H9 (cell line): ENCODE measurements at regions not wholly inside any gene's neighbourhood (a gene's known extent, or its start where the extent isn't known, plus 50 kb on each side); places are given as distances from the start of the nearest gene placed in this dataset.

Experiments used
- DNase-seq: peaks from one replicate; pipeline ENCODE4 v3.0.0-alpha.2; 2017
- H2AFZ ChIP-seq: one replicate; pipeline ENCODE4 v1.6.1; 2013; ENCODE audit warnings: mild to moderate bottlenecking, low read length, control low read depth, moderate library complexity
- H2AK5ac ChIP-seq: 2 replicates; pipeline ENCODE4 v1.6.1; 2013; ENCODE audit warnings: low read length, control low read depth, mixed read lengths; ENCODE audit not compliant: insufficient read length
- H2BK120ac ChIP-seq: one replicate; pipeline ENCODE4 v1.6.1; 2013; ENCODE audit warnings: low read depth, mild to moderate bottlenecking, low read length, control low read depth, inconsistent platforms; ENCODE audit not compliant: poor library complexity, severe bottlenecking
- H2BK12ac ChIP-seq: 2 replicates; pipeline ENCODE4 v1.6.1; 2013; ENCODE audit warnings: low read length, control low read depth, mixed read lengths, low read depth; ENCODE audit not compliant: insufficient read length
- H2BK15ac ChIP-seq: 2 replicates; pipeline ENCODE4 v1.6.1; 2013; ENCODE audit warnings: low read depth, low read length, control low read depth
- H2BK20ac ChIP-seq: one replicate; pipeline ENCODE4 v1.6.1; 2013; ENCODE audit warnings: low read depth, mild to moderate bottlenecking, low read length, control low read depth, inconsistent platforms; ENCODE audit not compliant: poor library complexity, severe bottlenecking
- H2BK5ac ChIP-seq: 2 replicates; pipeline ENCODE4 v1.6.1; 2013; ENCODE audit warnings: low read length, control low read depth, mixed read lengths; ENCODE audit not compliant: insufficient read length
- H3K14ac ChIP-seq: 2 replicates; pipeline ENCODE4 v1.6.1; 2013; ENCODE audit warnings: low read length, control low read depth; ENCODE audit not compliant: insufficient read depth
- H3K18ac ChIP-seq: 2 replicates; pipeline ENCODE4 v1.6.1; 2013; ENCODE audit warnings: low read depth, mild to moderate bottlenecking, mixed read lengths, low read length, control low read depth; ENCODE audit not compliant: insufficient read length
- H3K23ac ChIP-seq: 2 replicates; pipeline ENCODE4 v1.6.1; 2013; ENCODE audit warnings: low read length, control low read depth, mixed read lengths, low read depth; ENCODE audit not compliant: insufficient read length
- H3K23me2 ChIP-seq: 2 replicates; pipeline ENCODE4 v1.6.1; 2013; ENCODE audit warnings: low read depth, mild to moderate bottlenecking, mixed read lengths, low read length, control low read depth; ENCODE audit not compliant: insufficient read length, poor library complexity, severe bottlenecking
- H3K27ac ChIP-seq: 2 replicates; pipeline ENCODE4 v1.5.1; 2013; ENCODE audit warnings: low read length, control low read depth, mixed read lengths, low read depth; ENCODE audit not compliant: insufficient read length
- H3K27me3 ChIP-seq: 2 replicates; pipeline ENCODE4 v1.6.1; 2013; ENCODE audit warnings: low read length, control low read depth, inconsistent platforms; ENCODE audit not compliant: insufficient read depth
- H3K4ac ChIP-seq: 2 replicates; pipeline ENCODE4 v1.6.1; 2013; ENCODE audit warnings: low read depth, mild to moderate bottlenecking, control low read depth, inconsistent platforms, low read length, moderate library complexity
- H3K4me1 ChIP-seq: 2 replicates; pipeline ENCODE4 v1.6.1; 2013; ENCODE audit warnings: low read length, control low read depth, inconsistent platforms; ENCODE audit not compliant: insufficient read depth
- H3K4me2 ChIP-seq: 2 replicates; pipeline ENCODE4 v1.6.1; 2013; ENCODE audit warnings: low read length, control low read depth, mixed read lengths; ENCODE audit not compliant: insufficient read length, insufficient read depth
- H3K56ac ChIP-seq: 2 replicates; pipeline ENCODE4 v1.6.1; 2013; ENCODE audit warnings: low read depth, mild to moderate bottlenecking, mixed read lengths, low read length, control low read depth; ENCODE audit not compliant: insufficient read length
- H3K79me1 ChIP-seq: 2 replicates; pipeline ENCODE4 v1.6.1; 2013; ENCODE audit warnings: low read depth, mild to moderate bottlenecking, moderate library complexity, low read length, control low read depth, inconsistent platforms; ENCODE audit not compliant: insufficient read depth, poor library complexity, severe bottlenecking
- H3K79me2 ChIP-seq: 2 replicates; pipeline ENCODE4 v1.6.1; 2013; ENCODE audit warnings: low read length, control low read depth, inconsistent platforms; ENCODE audit not compliant: insufficient read depth
- H3K9ac ChIP-seq: 2 replicates; pipeline ENCODE4 v1.6.1; 2013; ENCODE audit warnings: low read length, control low read depth, mixed read lengths; ENCODE audit not compliant: insufficient read length; ENCODE audit errors: extremely low read depth
- H3K9me3 ChIP-seq: one replicate; pipeline ENCODE4 v1.6.1; 2013; ENCODE audit warnings: low read depth, low read length, inconsistent platforms; ENCODE audit not compliant: control insufficient read depth
- H3T11ph ChIP-seq: one replicate; pipeline ENCODE4 v1.6.1; 2013; ENCODE audit warnings: mild to moderate bottlenecking, low read length, control low read depth, inconsistent platforms
- H4K20me1 ChIP-seq: one replicate; pipeline ENCODE4 v1.6.1; 2013; ENCODE audit not compliant: control insufficient read depth, insufficient read length, insufficient read depth
- H4K5ac ChIP-seq: 2 replicates; pipeline ENCODE4 v1.6.1; 2013; ENCODE audit warnings: low read depth, mild to moderate bottlenecking, mixed read lengths, low read length, control low read depth; ENCODE audit not compliant: insufficient read length
- H4K8ac ChIP-seq: replicated peaks from 2 replicates; pipeline ENCODE4 v1.6.1; 2013; ENCODE audit warnings: low read length, control low read depth, mixed read lengths, low read depth; ENCODE audit not compliant: insufficient read length
- H4K91ac ChIP-seq: 2 replicates; pipeline ENCODE4 v1.6.1; 2013; ENCODE audit warnings: low read depth, mild to moderate bottlenecking, moderate library complexity, mixed read lengths, low read length, control low read depth; ENCODE audit not compliant: insufficient read length
- H3K27ac Mint-ChIP-seq, 3 experiments: 2 replicates in 2 of 3; 3 replicates in 1 of 3; pipeline ENCODE4 v1.8.0; 2020 to 2021; ENCODE audit warnings: mixed read lengths in 3 of 3, mild to moderate bottlenecking in 1 of 3, moderate library complexity in 1 of 3
- H3K27me3 Mint-ChIP-seq: 2 replicates; pipeline ENCODE4 v1.8.0; 2021; ENCODE audit warnings: low read depth, mild to moderate bottlenecking, moderate library complexity, mixed read lengths
- H3K36me3 Mint-ChIP-seq, 3 experiments: 2 replicates in 2 of 3; 3 replicates in 1 of 3; pipeline ENCODE4 v1.8.0; 2020 to 2021; ENCODE audit warnings: low read depth in 3 of 3, mixed read lengths in 3 of 3; ENCODE audit not compliant: insufficient read depth in 1 of 3
- H3K4me1 Mint-ChIP-seq, 2 experiments: 2 replicates each; pipeline ENCODE4 v1.8.0; 2020; ENCODE audit warnings: mixed read lengths in 2 of 2
- H3K4me3 Mint-ChIP-seq, 2 experiments: 2 replicates in 1 of 2; 3 replicates in 1 of 2; pipeline ENCODE4 v1.8.0; 2020 to 2021; ENCODE audit warnings: mild to moderate bottlenecking in 2 of 2, mixed read lengths in 2 of 2, moderate library complexity in 1 of 2
- H3K9me3 Mint-ChIP-seq, 2 experiments: 2 replicates in 1 of 2; 3 replicates in 1 of 2; pipeline ENCODE4 v1.8.0; 2020; ENCODE audit warnings: mild to moderate bottlenecking in 2 of 2, mixed read lengths in 2 of 2, moderate library complexity in 1 of 2
- CTCF ChIP-seq: fragments of 200-600 bp; sonication (generic); conservative IDR thresholded peaks from 3 replicates; pipeline ENCODE4 v1.8.0; 2021; ENCODE audit warnings: antibody characterized with exemption, mild to moderate bottlenecking
- WGBS: extraction: QIAGEN DNeasy Blood & Tissue Kit; methylation state at CpG from one replicate; pipeline ENCODE4 v1.1.7; 2013; ENCODE audit warnings: missing lambda C conversion rate, low lambda C conversion rate, mixed read lengths; ENCODE audit not compliant: insufficient read length; ENCODE audit errors: extremely low coverage; 5-methylcytosine and 5-hydroxymethylcytosine counted together

- Histone ChIP-seq H2BK5ac (no peak overlapping the region), H3K18ac (no peak overlapping the region), H4K8ac (no peak overlapping the region), H3K23me2 (no peaks in the 10 kb centered on the region), H4K20me1 (no peaks in the 10 kb centered on the region), H3K79me2 (no peaks in the 10 kb centered on the region), H2BK120ac (no peak overlapping the region), H3K9ac (no peak overlapping the region), H2BK15ac (no peak overlapping the region), H2AFZ (no peak overlapping the region), H3K23ac (no peak overlapping the region), H2BK12ac (no peak overlapping the region), H3T11ph (no peak overlapping the region), H3K4me1 (no peaks in the 10 kb centered on the region), H3K4me2 (no peak overlapping the region), H4K5ac (no peak overlapping the region), H3K56ac (no peak overlapping the region), H2AK5ac (no peak overlapping the region), H4K91ac (no peak overlapping the region), H3K9me3 (no peaks in the 10 kb centered on the region), H3K27me3 (no peaks in the 10 kb centered on the region), H3K27ac (no peak overlapping the region), H3K4ac (no peak overlapping the region), H2BK20ac (no peak overlapping the region), H3K79me1 (no peaks in the 10 kb centered on the region), H3K14ac (no peak overlapping the region)
- Mint-ChIP-seq H3K9me3 (no peaks in the 10 kb centered on the region), H3K36me3 (no peaks in the 10 kb centered on the region), H3K4me3 (no peak overlapping the region), H3K4me1 (no peaks in the 10 kb centered on the region), H3K27ac (no peak overlapping the region), H3K27me3 (no peaks in the 10 kb centered on the region; the same call in 1 of the 2 replicates)
- WGBS = no CpG with 5 or more reads among the region's 7 CpGs
- DNase-seq = no peak
- no peak for TF ChIP-seq CTCF
Observed at GRCh38 chr14:86430853-86431252, 900.9 kb downstream of the FLRT2 start.
